ES-I3 (cell line): ENCODE measurements at regions not wholly inside any gene's neighbourhood (a gene's known extent, or its start where the extent isn't known, plus 50 kb on each side); places are given as distances from the start of the nearest gene placed in this dataset.
"Not testable (repeated sequence)": the region's sequence is repeated elsewhere in the genome, so short reads cannot be mapped to it uniquely, and the experiment has no call there.

Source experiments
- H3K36me3 ChIP-seq: 2 replicates; pipeline ENCODE4 v1.6.1; 2013; ENCODE audit warnings: mild to moderate bottlenecking, low read length, control low read depth, moderate library complexity; ENCODE audit not compliant: insufficient read depth
- H3K4me1 ChIP-seq: 2 replicates; pipeline ENCODE4 v1.6.1; 2013; ENCODE audit warnings: mild to moderate bottlenecking, control low read depth, low read length; ENCODE audit not compliant: insufficient read depth
- H3K9ac ChIP-seq: 2 replicates; pipeline ENCODE4 v1.6.1; 2013; ENCODE audit warnings: low read depth, mild to moderate bottlenecking, low read length, moderate library complexity
- H3K9me3 ChIP-seq: 2 replicates; pipeline ENCODE4 v1.6.1; 2013; ENCODE audit warnings: mild to moderate bottlenecking, low read length, moderate library complexity; ENCODE audit not compliant: control insufficient read depth, insufficient read depth

DNA sequence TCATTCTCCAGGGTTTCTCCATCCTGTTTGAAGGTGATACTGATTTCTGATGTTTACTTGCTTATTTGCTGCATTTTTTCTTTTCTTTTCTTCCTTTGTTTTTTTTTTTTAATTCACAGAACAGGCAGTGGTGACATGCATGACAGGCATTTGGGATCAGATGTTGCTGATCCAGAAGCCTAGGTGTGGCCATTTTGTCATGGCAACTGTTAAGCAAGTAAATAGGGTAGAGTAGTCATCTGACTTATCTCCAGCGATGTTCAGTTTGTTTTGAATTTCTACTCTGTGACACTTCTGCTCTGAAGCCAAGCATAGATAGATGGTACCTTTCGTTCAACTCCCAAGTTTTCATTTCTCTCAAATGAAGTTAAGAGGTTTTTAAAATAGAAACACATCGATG lies 74.9 kb upstream of the FAM72C start:
- H3K4me1 ChIP-seq, H3K36me3 ChIP-seq, H3K9me3 ChIP-seq, H3K9ac ChIP-seq: not testable (repeated sequence)

DNA sequence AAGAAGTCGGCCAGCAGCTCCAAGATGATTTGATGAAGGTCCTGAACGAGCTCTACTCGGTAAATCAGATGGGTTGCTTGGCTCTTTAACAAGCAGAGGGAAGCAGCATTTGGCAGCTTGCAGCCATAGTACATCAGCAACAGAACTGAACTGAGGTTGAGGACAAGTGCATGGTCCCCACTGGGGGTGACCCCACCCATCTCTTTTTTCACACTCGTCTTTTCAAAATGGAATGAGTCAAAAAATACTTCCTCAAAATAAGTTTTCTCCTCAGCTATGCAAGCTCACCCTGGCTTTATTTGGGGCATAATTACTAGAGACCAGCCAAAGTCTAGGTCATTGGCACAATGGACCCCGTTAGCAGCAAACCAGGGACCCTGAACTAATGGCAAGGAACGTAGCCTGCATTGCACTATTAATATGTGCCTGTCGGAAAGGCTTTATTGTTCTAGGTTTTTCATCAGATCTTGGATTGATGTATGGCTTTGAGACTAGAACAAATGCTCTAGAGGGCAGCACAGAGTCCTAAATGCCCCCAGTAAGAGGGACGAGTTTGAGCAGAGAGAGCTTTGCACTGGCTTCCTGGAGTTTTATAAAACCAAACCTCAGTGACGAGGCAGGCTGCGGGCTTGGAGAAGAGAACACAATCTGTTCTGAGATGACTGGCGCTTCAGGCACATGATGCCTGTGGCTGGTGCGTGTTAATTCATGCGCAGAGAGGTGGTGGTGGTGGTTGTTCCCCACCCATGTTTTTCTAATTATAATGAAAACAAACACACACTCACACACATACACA lies 74.2 kb upstream of the FAM72C start:
- not testable (repeated sequence) for H3K9me3 ChIP-seq, H3K4me1 ChIP-seq, H3K9ac ChIP-seq, H3K36me3 ChIP-seq

DNA sequence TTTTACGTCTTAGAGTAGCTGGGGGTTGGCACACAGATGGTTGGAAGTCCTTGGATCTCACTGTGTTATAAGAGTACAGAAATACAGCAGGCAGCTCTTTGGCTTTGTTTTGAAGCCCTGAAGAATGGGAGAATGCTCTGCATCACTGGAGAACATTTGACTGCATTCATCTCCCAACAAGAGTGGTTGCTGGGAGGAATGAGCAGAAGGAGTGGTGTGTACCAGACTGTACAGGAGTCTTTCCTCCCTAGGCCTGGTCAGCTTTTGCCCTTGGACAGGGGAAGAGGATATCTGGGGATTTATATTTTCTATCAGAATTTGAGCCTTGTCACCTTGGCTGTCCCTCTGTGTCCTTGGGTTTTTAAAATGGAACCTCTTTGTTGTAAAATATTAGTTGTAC lies 70.5 kb upstream of the FAM72C start:
- not testable (repeated sequence) for H3K9me3 ChIP-seq, H3K4me1 ChIP-seq, H3K9ac ChIP-seq

DNA sequence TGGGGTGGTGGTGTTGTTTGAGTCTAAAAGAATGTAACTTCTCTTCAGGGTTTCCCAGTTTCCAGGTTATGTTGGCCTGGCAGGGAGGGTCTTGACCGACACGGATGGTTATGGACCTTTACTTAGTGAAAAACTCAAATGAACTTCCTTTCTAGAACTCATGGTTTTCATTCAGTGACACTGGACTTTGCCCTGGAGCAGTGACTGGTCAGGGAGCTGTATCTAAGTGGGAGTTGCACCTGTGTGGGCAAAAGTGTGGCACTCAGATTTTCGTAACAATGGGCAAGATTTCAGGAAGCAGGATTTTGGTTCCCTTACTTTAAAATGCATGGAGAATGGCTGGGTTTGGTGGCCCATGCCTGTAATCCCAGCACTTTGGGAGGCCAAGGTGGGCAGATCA lies 68.5 kb upstream of the FAM72C start:
- not testable (repeated sequence) for H3K9me3 ChIP-seq, H3K36me3 ChIP-seq, H3K9ac ChIP-seq, H3K4me1 ChIP-seq

More for the DNA sequence above, 70.5 kb upstream of the FAM72C start:
- H3K36me3 ChIP-seq, result not testable (repeated sequence)

DNA sequence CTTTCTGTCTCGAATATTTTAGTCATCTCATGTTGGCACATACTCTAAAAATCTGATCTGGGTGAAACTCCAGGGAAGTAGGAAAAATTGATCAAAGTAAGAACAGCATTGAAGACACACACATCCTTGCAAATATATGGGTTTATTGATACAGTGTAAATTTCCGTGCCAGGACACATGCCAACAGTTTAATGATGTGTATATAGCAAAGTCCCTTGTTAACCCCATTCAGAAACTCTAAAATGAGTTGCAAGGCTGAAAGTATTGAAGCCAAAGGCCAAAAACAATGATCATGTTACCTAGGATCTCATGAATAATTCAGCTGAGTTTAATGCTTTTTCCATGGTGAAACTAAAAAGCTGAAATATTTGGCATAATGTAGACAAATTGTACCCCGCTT lies 62.3 kb upstream of the FAM72C start:
- H3K9ac ChIP-seq, H3K4me1 ChIP-seq, H3K9me3 ChIP-seq: not testable (repeated sequence)

DNA sequence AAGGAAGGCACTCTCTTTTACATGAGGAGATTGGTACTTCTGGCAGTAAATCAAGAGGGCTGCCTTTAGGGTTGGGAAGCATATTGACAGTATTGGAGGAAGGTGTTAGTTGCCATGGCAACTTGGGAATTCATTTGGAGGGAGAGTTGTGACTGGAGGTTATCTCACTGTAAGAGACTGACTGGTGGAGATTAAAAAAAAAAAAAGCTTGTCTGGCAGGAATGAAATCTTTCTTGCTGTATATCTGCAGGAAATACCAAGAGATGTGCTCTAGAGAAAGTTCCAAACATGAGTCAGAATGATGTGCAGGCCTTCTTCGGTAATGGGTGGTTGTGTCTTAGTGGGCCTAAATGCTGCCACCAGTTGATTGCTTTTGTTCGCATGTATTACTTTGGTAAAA lies 59.8 kb upstream of the FAM72C start:
- not testable (repeated sequence) for H3K9me3 ChIP-seq, H3K4me1 ChIP-seq, H3K9ac ChIP-seq, H3K36me3 ChIP-seq

More for the DNA sequence above, 62.3 kb upstream of the FAM72C start:
- H3K36me3 ChIP-seq, result not testable (repeated sequence)

DNA sequence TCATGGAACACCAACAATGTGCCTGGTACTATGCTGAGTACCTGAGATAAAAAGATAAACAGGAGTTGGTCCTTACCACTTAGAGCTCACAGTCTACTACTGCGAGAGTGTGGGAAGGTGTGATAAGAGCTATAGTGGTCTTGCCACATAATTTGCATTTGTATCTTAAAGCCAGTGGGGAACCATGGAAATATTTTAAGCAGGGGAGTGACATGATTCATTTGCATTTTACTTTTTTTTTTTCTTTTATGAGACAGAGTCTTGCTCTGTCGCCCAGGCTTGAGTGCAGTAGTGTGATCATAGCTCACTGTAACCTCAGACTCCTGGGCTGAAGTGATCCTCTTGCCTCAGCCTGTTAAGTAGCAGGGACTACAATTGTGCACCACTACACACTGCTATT lies 54.2 kb upstream of the FAM72C start:
- H3K4me1 ChIP-seq, H3K36me3 ChIP-seq, H3K9ac ChIP-seq, H3K9me3 ChIP-seq: not testable (repeated sequence)

DNA sequence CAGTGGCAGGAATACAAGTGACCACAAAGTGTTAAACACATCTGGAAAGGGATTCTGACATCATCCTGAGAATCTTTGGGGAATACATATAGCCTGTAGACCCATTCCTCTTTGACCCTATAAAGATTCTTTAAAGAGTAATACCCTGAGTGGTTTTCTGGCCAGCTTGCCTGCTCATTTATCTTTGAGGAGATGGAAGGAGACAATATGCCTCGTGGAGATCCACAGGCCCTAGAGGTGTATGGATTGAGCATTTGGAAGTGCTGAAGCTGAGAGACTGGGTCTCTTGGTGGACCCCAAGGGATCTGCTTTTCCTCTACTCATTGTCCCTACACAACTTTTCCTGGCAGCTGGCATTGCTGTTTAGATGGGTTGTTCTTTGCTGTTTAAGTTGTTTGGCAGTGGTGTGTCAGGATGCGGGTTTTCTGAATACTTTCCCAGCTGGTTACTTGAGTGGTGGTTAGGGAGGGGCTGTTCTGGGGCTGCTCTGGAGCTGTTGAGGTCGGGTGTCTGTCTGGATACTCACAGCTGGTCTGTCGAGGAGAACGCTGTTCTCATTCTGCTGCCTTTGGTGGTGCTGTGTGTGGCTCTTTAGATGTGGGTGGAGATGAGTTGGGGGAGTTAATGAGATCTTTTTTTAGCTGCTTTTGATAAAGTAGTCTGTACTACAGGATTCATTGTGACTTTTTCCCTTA lies 50.1 kb upstream of the FAM72C start:
- not testable (repeated sequence) for H3K9ac ChIP-seq, H3K4me1 ChIP-seq, H3K36me3 ChIP-seq, H3K9me3 ChIP-seq
